ENCODE measurements at regions not wholly inside any gene's neighbourhood (a gene's known extent, or its start where the extent isn't known, plus 50 kb on each side); places are given as distances from the start of the nearest gene placed in this dataset.

DNA sequence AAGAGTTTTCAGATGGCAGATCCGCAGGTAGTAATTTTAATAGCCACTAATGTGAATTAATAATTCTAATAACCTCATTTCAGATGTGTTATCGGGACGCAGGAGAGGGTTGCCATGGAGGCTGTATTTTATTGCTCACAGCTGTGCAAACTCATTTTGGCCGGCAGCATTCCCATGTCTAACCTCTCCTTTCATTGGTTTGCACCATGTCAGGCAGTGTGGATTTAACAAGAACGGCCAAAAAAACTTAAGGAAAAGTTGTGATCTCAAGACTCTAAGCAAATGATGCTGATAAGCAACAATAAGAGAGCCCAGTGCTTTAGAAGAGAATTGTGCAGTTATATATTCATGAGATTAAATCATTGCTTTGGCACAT lies 88.7 kb upstream of the NRP1 start:
- TF ChIP-seq POLR2A (IDR thresholded peaks at IDR 0.05), result no peak
- TF ChIP-seq, protein P1, sequence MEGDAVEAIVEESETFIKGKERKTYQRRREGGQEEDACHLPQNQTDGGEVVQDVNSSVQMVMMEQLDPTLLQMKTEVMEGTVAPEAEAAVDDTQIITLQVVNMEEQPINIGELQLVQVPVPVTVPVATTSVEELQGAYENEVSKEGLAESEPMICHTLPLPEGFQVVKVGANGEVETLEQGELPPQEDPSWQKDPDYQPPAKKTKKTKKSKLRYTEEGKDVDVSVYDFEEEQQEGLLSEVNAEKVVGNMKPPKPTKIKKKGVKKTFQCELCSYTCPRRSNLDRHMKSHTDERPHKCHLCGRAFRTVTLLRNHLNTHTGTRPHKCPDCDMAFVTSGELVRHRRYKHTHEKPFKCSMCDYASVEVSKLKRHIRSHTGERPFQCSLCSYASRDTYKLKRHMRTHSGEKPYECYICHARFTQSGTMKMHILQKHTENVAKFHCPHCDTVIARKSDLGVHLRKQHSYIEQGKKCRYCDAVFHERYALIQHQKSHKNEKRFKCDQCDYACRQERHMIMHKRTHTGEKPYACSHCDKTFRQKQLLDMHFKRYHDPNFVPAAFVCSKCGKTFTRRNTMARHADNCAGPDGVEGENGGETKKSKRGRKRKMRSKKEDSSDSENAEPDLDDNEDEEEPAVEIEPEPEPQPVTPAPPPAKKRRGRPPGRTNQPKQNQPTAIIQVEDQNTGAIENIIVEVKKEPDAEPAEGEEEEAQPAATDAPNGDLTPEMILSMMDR (IDR thresholded peaks at IDR 0.05), result no peak
